ENCODE measurements at regions not wholly inside any gene's neighbourhood (a gene's known extent, or its start where the extent isn't known, plus 50 kb on each side); places are given as distances from the start of the nearest gene placed in this dataset.

DNA sequence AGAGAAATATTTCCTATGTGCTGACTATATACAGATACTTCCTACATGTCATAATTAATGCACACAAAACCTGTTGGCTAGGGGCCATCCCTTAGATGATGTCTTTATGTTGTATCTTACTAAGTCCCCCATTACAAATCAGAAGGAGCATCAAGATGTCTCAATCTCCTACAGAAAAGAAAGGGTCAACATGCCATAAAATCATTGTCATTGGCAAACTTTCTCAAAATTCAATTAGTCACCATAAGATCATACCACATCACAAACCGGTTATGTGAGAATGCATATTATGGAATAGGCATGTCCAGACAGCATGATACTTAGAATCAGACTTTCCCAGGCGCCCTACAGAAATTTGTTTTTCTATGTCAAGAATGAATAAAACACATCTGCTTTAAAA is 175.2 kb upstream of the TET2 start:
- no peaks in the 10 kb centered on the region for H3K9me3 ChIP-seq
- intact Hi-C loops (cut with DNase I), result no loop called here
- no peaks in the 10 kb centered on the region for H3K36me3 ChIP-seq
- H3K27me3 ChIP-seq, result no peaks in the 10 kb centered on the region
- no peak overlapping the region for H3K27ac ChIP-seq
- H3K4me3 ChIP-seq, result no peak overlapping the region
- DNase-seq (ENCODE audit: low spot score in 2 of 2), result no peak
- H3K4me1 ChIP-seq, result no peaks in the 10 kb centered on the region
- TF ChIP-seq, protein P1, sequence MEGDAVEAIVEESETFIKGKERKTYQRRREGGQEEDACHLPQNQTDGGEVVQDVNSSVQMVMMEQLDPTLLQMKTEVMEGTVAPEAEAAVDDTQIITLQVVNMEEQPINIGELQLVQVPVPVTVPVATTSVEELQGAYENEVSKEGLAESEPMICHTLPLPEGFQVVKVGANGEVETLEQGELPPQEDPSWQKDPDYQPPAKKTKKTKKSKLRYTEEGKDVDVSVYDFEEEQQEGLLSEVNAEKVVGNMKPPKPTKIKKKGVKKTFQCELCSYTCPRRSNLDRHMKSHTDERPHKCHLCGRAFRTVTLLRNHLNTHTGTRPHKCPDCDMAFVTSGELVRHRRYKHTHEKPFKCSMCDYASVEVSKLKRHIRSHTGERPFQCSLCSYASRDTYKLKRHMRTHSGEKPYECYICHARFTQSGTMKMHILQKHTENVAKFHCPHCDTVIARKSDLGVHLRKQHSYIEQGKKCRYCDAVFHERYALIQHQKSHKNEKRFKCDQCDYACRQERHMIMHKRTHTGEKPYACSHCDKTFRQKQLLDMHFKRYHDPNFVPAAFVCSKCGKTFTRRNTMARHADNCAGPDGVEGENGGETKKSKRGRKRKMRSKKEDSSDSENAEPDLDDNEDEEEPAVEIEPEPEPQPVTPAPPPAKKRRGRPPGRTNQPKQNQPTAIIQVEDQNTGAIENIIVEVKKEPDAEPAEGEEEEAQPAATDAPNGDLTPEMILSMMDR (IDR thresholded peaks at IDR 0.05), result no peak

DNA sequence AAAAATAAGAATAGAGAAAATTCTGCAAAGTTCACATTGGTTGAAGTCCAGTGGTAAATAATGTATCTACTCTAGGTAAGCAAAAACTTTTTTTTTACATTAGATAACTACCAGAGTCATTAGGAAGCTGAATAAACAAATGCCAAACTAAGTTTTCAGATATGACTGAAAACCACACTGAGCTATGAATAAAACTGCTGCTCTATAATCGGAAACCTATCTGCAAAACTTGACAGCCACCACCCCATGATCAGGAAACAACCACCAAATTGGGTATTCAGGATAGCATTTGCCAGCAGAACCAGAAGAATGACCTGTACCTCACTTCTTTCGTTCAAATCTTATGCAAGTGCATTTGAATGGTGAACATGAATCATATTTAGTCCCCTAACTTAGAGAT is 173.0 kb upstream of the TET2 start:
- TF ChIP-seq, protein P1 (IDR thresholded peaks at IDR 0.05), result no peak
- no peak overlapping the region for H3K27ac ChIP-seq
- H3K4me3 ChIP-seq, result no peak overlapping the region

DNA sequence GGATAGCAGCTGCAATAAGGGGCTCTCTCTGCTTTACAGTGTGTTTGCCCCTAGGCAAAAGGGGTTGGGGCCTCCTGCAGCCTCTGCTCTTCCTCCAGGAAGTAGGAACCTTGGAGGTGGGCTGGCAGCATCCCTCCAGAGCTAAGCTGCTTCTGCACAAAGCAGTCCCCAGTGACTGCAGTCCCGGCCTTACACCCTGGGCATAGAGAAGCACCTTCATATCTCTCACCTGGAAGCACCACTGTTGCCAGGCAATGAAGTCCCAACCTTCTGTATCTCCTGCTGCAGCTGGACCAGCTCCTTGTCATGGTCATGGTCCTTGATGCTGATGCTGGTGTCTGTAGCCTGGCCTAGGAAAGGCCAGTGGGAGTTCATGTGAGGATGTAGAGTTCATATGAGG is 171.1 kb upstream of the TET2 start:
- H3K4me1 ChIP-seq, result no peaks in the 10 kb centered on the region
- no peaks in the 10 kb centered on the region for H3K9me3 ChIP-seq
- no peak for DNase-seq (ENCODE audit: low spot score in 2 of 2)
- no peaks in the 10 kb centered on the region for H3K36me3 ChIP-seq
- H3K4me3 ChIP-seq, result no peak overlapping the region
- no peaks in the 10 kb centered on the region for H3K27me3 ChIP-seq
- H3K27ac ChIP-seq, result no peak overlapping the region
- intact Hi-C loops (cut with DNase I), result no loop called here
- TF ChIP-seq, protein P1 (IDR thresholded peaks at IDR 0.05), result no peak

More for the DNA sequence above, 173.0 kb upstream of the TET2 start:
- no peak for DNase-seq (ENCODE audit: low spot score in 2 of 2)
- Histone ChIP-seq H3K36me3 (no peaks in the 10 kb centered on the region), H3K9me3 (no peaks in the 10 kb centered on the region), H3K27me3 (no peaks in the 10 kb centered on the region), H3K4me1 (no peaks in the 10 kb centered on the region)
- intact Hi-C loops (cut with DNase I), result no loop called here

GRCh38 chr4:104976262-104976661 is 170.4 kb upstream of the TET2 start:
- no peak overlapping the region for H3K4me3 ChIP-seq
- no peaks in the 10 kb centered on the region for H3K36me3 ChIP-seq
- DNase-seq (ENCODE audit: low spot score in 2 of 2), result no peak
- no peak overlapping the region for H3K27ac ChIP-seq
- TF ChIP-seq, protein P1 (IDR thresholded peaks at IDR 0.05), result no peak
- H3K4me1 ChIP-seq, result no peaks in the 10 kb centered on the region
- H3K27me3 ChIP-seq, result no peaks in the 10 kb centered on the region
- intact Hi-C loops (cut with DNase I), result no loop called here
- no peaks in the 10 kb centered on the region for H3K9me3 ChIP-seq

GRCh38 chr4:104979083-104979760 is 167.5 kb upstream of the TET2 start:
- H3K4me3 ChIP-seq, result no peak overlapping the region
- H3K36me3 ChIP-seq, result no peaks in the 10 kb centered on the region
- no peaks in the 10 kb centered on the region for H3K9me3 ChIP-seq
- intact Hi-C loops (cut with DNase I), result no loop called here
- H3K27me3 ChIP-seq, result no peaks in the 10 kb centered on the region
- no peaks in the 10 kb centered on the region for H3K4me1 ChIP-seq
- no peak overlapping the region for H3K27ac ChIP-seq
- DNase-seq (ENCODE audit: low spot score in 2 of 2), result no peak
- TF ChIP-seq, protein P1 (IDR thresholded peaks at IDR 0.05), result no peak
